ENCODE measurements at regions not wholly inside any gene's neighbourhood (a gene's known extent, or its start where the extent isn't known, plus 50 kb on each side); places are given as distances from the start of the nearest gene placed in this dataset.
"Not testable (repeated sequence)": the region's sequence is repeated elsewhere in the genome, so short reads cannot be mapped to it uniquely, and the experiment has no call there.

- no peak for DNase-seq
Observed at GRCh38 chr1:99062192-99062591, 57.5 kb upstream of the PLPPR5 start.

GRCh38 chr1:99069146-99069545, 64.5 kb upstream of the PLPPR5 start:
- DNase-seq = no peak

GRCh38 chr1:99078529-99078928, 73.9 kb upstream of the PLPPR5 start:
- DNase-seq = not testable (repeated sequence)

- DNase-seq = no peak
Observed at GRCh38 chr1:99082366-99082765, 77.7 kb upstream of the PLPPR5 start.

- no peak for DNase-seq
Observed at GRCh38 chr1:99083338-99083737, 78.7 kb upstream of the PLPPR5 start.

- DNase-seq = no peak
Observed at GRCh38 chr1:99084562-99084961, 79.9 kb upstream of the PLPPR5 start.

- DNase-seq = no peak
Observed at GRCh38 chr1:99086057-99086456, 81.4 kb upstream of the PLPPR5 start.

- DNase-seq = no peak
Observed at GRCh38 chr1:99098589-99098988, 93.9 kb upstream of the PLPPR5 start.

GRCh38 chr1:99106274-99106673, 101.6 kb upstream of the PLPPR5 start:
- DNase-seq = no peak

- DNase-seq = no peak
Observed at GRCh38 chr1:99107680-99108079, 103.0 kb upstream of the PLPPR5 start.

GRCh38 chr1:99110140-99111041, 105.7 kb upstream of the PLPPR5 start:
- DNase-seq = no peak

GRCh38 chr1:99115231-99115630, 110.6 kb upstream of the PLPPR5 start:
- no peak for DNase-seq

GRCh38 chr1:99119188-99119587, 114.5 kb upstream of the PLPPR5 start:
- DNase-seq = no peak

GRCh38 chr1:99122039-99122438, 117.4 kb upstream of the PLPPR5 start:
- DNase-seq = no peak

GRCh38 chr1:99123936-99124335, 119.3 kb upstream of the PLPPR5 start:
- DNase-seq = no peak

GRCh38 chr1:99131546-99131945, 126.9 kb upstream of the PLPPR5 start:
- DNase-seq = no peak

GRCh38 chr1:99133756-99134500, 129.3 kb upstream of the PLPPR5 start:
- no peak for DNase-seq

GRCh38 chr1:99137554-99138206, 126.6 kb upstream of the PLPPR4 start:
- no peak for DNase-seq

- no peak for DNase-seq
Observed at GRCh38 chr1:99139876-99140275, 124.4 kb upstream of the PLPPR4 start.

- no peak for DNase-seq
Observed at GRCh38 chr1:99146129-99146848, 118.0 kb upstream of the PLPPR4 start.

- DNase-seq = no peak
Observed at GRCh38 chr1:99149952-99150351, 114.3 kb upstream of the PLPPR4 start.

GRCh38 chr1:99152132-99152531, 112.2 kb upstream of the PLPPR4 start:
- DNase-seq = no peak

GRCh38 chr1:99163671-99164070, 100.6 kb upstream of the PLPPR4 start:
- DNase-seq = no peak
